Transverse colon (tissue), 4 donors: ENCODE measurements at regions not wholly inside any gene's neighbourhood (a gene's known extent, or its start where the extent isn't known, plus 50 kb on each side); places are given as distances from the start of the nearest gene placed in this dataset.

Experiments used
- CTCF ChIP-seq, 5 experiments: fragments of 200-600 bp in 3 of 5; fragments of 450-650 bp in 2 of 5; sonication (generic) in 3 of 5; IDR thresholded peaks; 1 replicate in 2 of 5; 2 replicates in 3 of 5; pipeline ENCODE4 v1.5.1; 2016 to 2017; ENCODE audit warnings: antibody characterized with exemption in 5 of 5, inconsistent platforms in 3 of 5, mild to moderate bottlenecking in 2 of 5, moderate library complexity in 1 of 5
- POLR2AphosphoS5 ChIP-seq, 3 donors: sonication (generic); formaldehyde crosslinking; IDR thresholded peaks; one replicate each; pipeline ENCODE4 v1.6.1; 2016; ENCODE audit warnings: antibody characterized with exemption in 3 of 3

DNA sequence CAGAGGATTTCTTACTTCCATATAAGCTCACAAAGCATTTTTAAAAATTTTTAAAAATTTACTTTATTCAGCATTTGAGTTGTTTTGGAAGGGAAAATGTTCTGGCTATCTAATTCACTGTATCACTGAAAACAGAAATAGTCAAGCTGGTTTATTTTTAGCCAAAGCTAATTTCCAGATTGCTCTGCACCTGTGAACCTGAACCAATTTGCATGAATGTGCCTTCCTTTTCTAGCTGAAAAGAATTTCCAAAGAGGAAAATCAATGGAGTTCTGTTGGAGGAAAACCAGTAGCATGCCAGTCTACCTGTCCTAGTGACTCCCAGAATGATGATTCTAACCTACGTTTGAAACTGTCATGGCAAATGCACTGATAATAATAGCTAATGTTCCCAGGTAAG lies 134.2 kb upstream of the LIPC start:
- no peak for TF ChIP-seq CTCF (IDR thresholded peaks at IDR 0.05)
- no peak for TF ChIP-seq POLR2AphosphoS5 (IDR thresholded peaks at IDR 0.05)
